ENCODE measurements at regions not wholly inside any gene's neighbourhood (a gene's known extent, or its start where the extent isn't known, plus 50 kb on each side); places are given as distances from the start of the nearest gene placed in this dataset.

DNA sequence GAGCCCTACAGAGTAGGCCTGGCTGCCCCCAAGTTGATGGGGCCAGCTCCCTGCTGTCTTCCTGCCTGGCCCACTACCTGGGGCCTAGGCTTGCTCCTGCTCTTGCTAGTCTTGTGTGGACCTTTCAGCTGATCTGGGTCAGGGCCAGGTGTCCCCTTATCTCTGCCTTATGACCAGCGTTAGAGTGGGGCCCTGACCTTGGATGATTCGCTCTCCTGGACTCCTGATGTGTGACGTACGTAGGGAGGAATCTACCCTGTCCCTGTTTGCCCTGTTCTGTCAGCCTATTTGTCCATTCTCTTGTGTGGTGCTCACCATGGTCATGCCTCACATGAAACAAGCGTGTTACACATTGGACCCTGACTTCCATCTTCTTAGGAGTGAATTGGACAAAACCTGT is 571.8 kb downstream of the QKI start:
- Mint-ChIP-seq H3K4me3 (no peak overlapping the region), H3K27ac (no peak overlapping the region), H3K36me3 (ENCODE audit: low read depth) (no peaks in the 10 kb centered on the region), H3K9me3 (no peaks in the 10 kb centered on the region), H3K4me1 (ENCODE audit: low read depth) (no peaks in the 10 kb centered on the region), H3K27me3 (ENCODE audit: low read depth) (no peaks in the 10 kb centered on the region)

DNA sequence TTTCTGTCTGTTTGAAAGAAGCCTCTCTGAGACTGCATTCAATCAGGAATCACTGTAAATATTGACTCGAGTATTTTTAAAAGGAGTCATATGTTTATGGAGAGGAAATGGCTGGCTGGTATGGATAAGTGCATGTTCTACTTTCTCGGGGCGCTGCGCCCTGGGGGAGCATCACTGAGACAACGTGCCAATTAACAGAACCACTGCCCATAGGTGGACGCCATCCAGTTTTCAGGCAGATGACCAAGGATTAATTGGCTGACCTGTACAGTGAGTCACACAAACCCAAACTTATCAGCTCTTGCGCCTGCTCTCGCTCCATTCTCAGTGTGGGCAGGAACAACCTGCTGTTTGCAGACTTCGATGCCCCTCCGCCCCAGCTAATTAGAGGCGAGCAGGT is 571.2 kb downstream of the QKI start:
- Mint-ChIP-seq H3K27ac (no peak overlapping the region), H3K4me1 (ENCODE audit: low read depth) (no peaks in the 10 kb centered on the region), H3K4me3 (no peak overlapping the region), H3K36me3 (ENCODE audit: low read depth) (no peaks in the 10 kb centered on the region), H3K27me3 (ENCODE audit: low read depth) (no peaks in the 10 kb centered on the region), H3K9me3 (no peaks in the 10 kb centered on the region)

DNA sequence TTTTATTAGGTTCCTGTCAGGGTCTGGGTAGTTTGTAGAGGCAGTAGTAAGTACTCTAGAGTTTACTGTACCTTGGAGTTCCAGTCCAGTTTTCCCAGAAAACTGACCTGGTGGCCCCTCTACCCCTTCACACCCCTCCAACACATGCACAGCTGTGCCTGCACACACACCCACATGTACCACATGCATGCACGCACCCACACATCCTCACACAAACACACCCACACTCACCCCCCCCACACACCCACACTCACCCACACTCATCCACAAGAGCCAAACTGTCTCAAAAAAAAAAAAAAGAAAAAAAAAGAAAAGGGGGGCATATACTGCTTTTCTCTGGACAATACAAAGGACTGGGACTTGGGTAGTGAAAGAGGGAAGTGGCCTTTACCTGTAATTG is 570.5 kb downstream of the QKI start:
- no peak overlapping the region for H3K4me3 Mint-ChIP-seq
- no peaks in the 10 kb centered on the region for H3K36me3 Mint-ChIP-seq (ENCODE audit: low read depth)
- no peak overlapping the region for H3K27ac Mint-ChIP-seq

DNA sequence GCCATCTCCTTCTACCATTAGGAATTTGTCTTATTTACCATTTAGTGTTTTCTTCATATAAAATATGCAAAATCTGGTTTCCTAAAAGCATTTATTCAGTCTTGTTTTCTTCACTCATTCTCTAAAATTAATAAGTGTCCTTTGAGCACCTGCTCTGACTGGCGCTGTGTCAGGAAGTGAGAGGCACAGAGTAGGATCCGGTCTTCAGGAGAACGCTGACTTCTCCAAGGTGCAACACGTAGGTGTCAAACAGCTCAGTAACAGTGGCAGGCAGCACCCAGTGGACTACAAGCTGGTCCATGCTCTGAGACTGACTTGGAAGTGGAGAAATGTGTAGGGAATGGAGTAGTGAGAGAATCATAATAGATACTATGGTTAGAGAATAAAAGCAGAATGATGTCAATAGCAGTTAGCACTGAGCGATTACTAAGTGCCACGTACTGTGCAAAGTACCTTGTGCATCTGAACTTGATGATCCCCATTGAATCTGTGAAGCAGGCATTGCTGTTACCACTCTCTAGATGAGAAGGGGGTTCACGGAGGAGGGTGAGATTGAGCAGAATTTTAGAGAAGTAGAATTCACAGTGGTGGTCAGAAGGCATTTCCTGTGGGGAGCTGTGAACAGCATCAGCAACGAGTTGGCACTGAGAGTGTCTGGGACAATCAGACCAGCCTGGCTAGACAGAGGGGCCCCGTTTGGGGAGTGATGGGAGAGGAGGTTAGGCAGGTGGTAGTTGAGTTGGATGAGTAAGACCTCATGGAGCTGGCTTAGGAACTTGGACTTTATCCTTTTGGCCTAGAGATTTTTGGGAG is 569.8 kb downstream of the QKI start:
- Mint-ChIP-seq H3K4me1 (ENCODE audit: low read depth) (no peaks in the 10 kb centered on the region), H3K9me3 (peaks cover 3% of the 10 kb centered on the region), H3K4me3 (no peak overlapping the region), H3K27ac (no peak overlapping the region), H3K27me3 (ENCODE audit: low read depth) (no peaks in the 10 kb centered on the region), H3K36me3 (ENCODE audit: low read depth) (no peaks in the 10 kb centered on the region)

More for the DNA sequence above, 570.5 kb downstream of the QKI start:
- no peaks in the 10 kb centered on the region for H3K27me3 Mint-ChIP-seq (ENCODE audit: low read depth)
- H3K4me1 Mint-ChIP-seq (ENCODE audit: low read depth), result no peaks in the 10 kb centered on the region
- H3K9me3 Mint-ChIP-seq, result peaks cover 3% of the 10 kb centered on the region

DNA sequence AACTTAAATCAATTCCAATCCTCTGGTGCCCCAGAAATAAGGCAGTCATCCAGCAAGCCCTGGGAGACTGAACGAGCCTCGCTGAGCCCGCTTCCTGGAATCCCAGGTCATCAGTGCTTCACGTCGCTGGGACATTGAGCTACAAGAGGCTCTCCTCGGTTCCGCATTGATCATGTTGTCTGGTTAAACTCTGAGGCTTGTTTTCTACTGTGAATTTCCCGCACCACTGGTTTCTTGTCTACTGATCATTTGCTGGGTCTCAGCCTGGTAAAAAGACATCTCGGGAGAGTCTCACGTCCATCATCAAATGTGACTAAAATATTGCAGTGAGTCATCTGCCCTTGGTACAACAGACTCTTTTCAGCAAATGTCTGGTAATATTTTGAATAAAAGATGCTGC is 569.2 kb downstream of the QKI start:
- H3K9me3 Mint-ChIP-seq, result peaks cover 3% of the 10 kb centered on the region
- H3K4me1 Mint-ChIP-seq (ENCODE audit: low read depth), result no peaks in the 10 kb centered on the region
- H3K27ac Mint-ChIP-seq, result no peak overlapping the region
- H3K4me3 Mint-ChIP-seq, result no peak overlapping the region
- H3K36me3 Mint-ChIP-seq (ENCODE audit: low read depth), result no peaks in the 10 kb centered on the region
- no peaks in the 10 kb centered on the region for H3K27me3 Mint-ChIP-seq (ENCODE audit: low read depth)

DNA sequence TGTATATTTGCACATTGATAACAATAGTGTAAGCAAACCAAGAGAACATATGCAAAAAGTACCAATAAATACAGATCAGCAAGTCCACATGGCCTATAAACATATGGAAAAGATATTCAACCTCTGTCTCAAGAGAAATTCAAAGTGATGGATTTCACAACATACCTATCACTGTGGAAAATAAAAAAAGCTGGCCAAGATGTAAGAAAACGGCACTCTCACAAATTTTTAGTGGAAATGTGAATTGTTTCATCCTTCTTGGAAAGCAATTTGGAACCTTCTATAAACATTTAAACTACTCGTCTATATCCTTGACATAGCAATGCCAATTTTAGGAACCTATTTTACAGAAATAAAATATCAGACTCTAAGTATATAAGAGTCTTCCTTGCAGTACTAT is 559.8 kb downstream of the QKI start:
- no peak overlapping the region for H3K4me3 Mint-ChIP-seq
- no peaks in the 10 kb centered on the region for H3K27me3 Mint-ChIP-seq (ENCODE audit: low read depth)
- H3K27ac Mint-ChIP-seq, result no peak overlapping the region
- no peaks in the 10 kb centered on the region for H3K4me1 Mint-ChIP-seq (ENCODE audit: low read depth)
- peaks cover 3% of the 10 kb centered on the region for H3K9me3 Mint-ChIP-seq
- no peaks in the 10 kb centered on the region for H3K36me3 Mint-ChIP-seq (ENCODE audit: low read depth)

DNA sequence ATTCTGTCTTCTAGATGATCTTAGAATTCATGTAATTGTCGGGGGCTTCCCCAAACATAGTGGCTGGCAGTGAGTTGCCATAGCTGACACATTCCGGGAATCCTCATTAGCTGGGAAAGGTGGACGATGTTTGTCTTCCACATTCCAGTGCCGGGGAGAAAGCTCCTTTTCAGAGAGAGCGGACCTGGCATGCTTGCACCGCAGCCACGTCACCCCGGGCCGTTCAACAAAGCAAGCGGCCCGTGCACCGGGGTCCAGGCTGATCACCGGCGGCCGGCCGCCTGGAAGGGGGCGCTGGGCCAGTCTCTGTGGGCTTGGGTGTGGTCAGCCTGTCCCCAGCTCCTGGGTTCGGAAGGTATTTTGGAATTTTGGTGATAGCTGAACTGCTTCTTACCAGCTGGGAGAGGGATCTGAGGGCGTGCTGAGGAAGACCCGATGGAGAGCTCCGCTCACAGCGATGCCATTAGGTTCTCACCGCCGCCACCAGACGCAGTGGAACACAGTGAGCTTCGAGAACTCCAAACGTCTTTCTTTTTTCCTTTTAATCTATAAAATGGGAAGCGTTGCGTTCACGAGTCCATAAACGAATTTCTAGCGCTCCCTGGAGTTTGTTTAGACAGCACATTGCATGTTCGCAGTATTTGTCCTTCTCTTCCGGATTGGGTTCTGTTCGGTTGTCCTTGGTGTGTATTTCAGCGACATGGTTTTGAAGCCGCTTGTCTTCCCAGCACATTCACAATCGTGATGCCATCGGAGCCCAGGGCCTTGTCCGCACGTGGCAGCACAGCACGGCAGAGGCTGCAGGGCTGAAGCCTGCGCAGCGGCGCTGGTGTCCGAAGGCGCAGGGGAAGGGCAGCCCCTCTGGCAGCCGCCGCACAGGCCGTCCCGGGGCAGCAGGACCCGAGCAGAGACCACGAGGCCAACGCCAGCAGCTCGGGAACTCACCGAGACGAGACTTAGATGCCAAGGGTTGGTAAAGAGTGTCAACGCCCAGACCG is 557.6 kb downstream of the QKI start:
- Mint-ChIP-seq H3K27ac (no peak overlapping the region), H3K9me3 (no peaks in the 10 kb centered on the region)

DNA sequence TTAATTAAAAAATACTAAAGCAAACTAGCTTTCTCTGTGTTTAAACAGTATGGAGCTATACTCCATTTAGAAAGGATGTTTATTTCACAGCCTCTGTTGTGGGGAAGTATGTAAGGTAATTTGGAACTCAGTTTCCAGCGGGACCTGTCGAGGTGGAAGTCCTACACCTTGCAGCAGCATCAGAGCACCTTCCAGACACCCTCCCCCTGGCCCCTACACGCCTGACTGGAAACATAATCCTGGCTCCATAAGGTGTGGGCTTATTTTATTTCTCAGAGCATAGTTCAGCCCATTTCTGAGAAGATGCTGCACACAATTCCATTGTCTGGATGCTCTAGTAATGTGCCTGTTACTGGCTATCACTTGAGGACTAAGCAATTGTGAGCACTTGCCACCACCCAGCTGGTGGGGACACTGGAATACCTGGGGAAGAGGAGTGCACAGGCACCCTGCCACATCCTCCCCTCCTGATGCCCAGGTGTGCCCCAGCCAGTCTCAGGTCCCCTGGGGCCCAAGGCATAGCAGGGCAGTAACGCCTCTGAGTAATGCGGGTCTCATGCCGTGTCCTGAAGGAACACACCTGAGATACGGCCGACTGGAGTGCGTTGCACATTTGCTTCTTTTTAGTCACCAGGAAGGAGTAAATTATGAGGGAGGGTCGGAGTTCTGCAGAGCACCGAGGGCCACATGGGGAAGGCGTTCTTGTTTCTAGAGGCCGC is 556.5 kb downstream of the QKI start:
- H3K4me3 Mint-ChIP-seq, result no peak overlapping the region
- H3K27ac Mint-ChIP-seq, result no peak overlapping the region
- no peaks in the 10 kb centered on the region for H3K9me3 Mint-ChIP-seq
- H3K4me1 Mint-ChIP-seq (ENCODE audit: low read depth), result no peaks in the 10 kb centered on the region
- no peaks in the 10 kb centered on the region for H3K36me3 Mint-ChIP-seq (ENCODE audit: low read depth)
- H3K27me3 Mint-ChIP-seq (ENCODE audit: low read depth), result no peaks in the 10 kb centered on the region

More for the DNA sequence above, 557.6 kb downstream of the QKI start:
- H3K27me3 Mint-ChIP-seq (ENCODE audit: low read depth), result no peaks in the 10 kb centered on the region
- no peaks in the 10 kb centered on the region for H3K36me3 Mint-ChIP-seq (ENCODE audit: low read depth)
- H3K4me1 Mint-ChIP-seq (ENCODE audit: low read depth), result no peaks in the 10 kb centered on the region
- no peak overlapping the region for H3K4me3 Mint-ChIP-seq

DNA sequence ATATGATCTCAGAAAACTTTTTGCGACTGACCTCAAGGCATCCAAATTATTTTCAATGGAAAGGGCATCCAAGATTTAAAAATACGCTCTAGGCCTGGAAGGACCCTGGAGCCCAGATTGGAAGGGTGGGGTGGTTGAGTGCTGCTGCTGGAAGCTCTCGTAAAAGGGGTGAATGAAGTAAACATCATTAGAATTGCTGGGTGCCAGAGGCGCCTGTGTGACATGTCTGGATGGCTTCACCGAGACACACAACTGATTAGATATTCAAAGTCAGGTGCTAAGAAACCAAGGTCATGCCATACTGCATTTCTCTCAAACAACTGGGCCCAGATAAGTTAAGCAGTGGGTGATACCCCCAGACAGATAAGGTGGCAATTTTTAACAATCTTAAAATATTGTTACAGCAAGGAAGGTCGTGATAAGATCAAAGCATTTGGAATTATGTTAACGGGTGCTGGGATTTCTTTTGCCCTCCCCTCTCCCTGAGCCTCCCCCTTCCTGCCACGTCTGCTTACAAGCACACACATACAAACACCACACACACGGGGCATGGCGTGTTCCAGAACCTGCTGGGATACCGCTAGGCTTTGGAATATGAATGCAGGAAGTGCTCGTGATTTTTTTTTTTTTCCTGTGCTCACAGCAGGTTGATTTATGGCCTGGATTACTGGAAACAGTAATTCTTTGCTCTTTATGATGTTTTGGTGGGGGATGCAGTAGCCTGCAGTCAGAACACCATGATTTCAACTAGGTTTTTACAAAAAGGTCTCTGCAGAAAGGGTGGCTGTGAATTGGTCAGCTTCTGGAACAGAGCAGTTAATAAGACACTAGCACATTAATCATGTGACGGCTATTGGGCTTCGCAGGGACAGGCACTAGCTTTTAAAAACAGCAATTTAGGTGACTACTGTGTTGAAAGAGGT is 551.2 kb downstream of the QKI start:
- no peaks in the 10 kb centered on the region for H3K9me3 Mint-ChIP-seq
- H3K4me1 Mint-ChIP-seq (ENCODE audit: low read depth), result no peaks in the 10 kb centered on the region
- no peak overlapping the region for H3K4me3 Mint-ChIP-seq
- H3K36me3 Mint-ChIP-seq (ENCODE audit: low read depth), result no peaks in the 10 kb centered on the region
- no peaks in the 10 kb centered on the region for H3K27me3 Mint-ChIP-seq (ENCODE audit: low read depth)
- no peak overlapping the region for H3K27ac Mint-ChIP-seq

DNA sequence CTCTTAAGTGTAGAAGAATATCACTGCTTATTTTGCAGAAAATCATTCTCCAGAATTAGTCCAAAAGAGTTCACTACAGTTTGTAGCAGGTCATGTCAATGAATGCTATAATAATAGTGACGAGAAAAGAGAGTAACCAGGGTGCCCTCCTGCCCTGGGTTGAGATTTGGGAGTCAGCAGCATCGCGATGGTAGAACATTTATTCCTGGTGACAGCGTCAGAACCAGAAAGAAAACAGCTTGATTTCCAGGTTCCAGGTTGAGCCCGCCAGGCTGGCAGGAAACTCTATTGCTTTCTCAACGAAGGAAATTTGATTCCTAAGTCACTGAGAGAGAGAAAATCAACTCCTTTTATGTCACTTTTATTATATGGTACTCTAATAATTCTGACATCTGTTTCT is 550.3 kb downstream of the QKI start:
- H3K27ac Mint-ChIP-seq, result no peak overlapping the region
- no peaks in the 10 kb centered on the region for H3K9me3 Mint-ChIP-seq
- H3K4me3 Mint-ChIP-seq, result no peak overlapping the region
- H3K27me3 Mint-ChIP-seq (ENCODE audit: low read depth), result no peaks in the 10 kb centered on the region
- H3K4me1 Mint-ChIP-seq (ENCODE audit: low read depth), result no peaks in the 10 kb centered on the region
- H3K36me3 Mint-ChIP-seq (ENCODE audit: low read depth), result no peaks in the 10 kb centered on the region

DNA sequence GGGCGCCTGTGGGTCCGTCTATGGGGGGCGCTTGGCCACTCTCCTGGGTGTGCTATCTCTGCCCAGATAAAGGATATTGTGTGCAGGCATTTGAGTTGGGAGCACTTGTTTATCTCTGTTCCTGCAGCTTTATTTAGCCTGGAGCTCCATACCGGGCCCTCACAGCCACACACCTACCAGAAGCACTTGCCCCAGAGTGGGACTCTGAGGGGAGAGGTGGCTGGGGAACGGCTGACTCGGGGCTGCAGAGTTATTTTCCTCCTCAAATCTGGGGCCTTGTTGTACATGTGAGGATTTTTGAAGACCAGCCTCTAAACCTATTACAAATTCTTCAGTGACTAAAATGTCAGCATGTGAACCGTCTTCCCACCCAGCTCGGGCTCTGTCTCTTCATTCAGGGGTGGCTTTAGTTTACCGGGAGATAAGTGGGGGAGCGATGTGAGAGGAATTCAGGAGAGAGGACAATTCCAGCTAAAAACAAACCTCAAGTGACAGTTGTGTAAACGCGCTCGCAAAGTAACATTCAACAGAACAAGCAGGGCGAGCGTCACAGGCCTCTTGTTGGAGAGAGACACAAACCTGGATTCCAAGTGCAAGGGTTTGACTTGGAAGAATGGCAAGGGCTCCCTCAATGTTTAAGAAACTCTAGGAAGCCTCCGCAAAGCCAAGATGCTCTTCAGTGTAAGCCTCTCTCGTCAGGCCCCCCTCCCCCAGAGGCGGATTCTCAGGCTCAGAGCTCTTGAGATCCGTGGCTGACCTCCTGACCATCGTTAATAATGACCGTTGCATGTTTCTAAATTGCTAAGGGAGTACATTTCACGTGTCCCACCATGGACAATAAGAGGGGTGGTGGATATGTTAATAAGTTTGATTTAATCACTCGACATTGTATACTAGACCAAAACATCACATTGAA is 548.9 kb downstream of the QKI start:
- Mint-ChIP-seq H3K4me1 (ENCODE audit: low read depth) (no peaks in the 10 kb centered on the region), H3K4me3 (no peak overlapping the region), H3K27ac (no peak overlapping the region)

DNA sequence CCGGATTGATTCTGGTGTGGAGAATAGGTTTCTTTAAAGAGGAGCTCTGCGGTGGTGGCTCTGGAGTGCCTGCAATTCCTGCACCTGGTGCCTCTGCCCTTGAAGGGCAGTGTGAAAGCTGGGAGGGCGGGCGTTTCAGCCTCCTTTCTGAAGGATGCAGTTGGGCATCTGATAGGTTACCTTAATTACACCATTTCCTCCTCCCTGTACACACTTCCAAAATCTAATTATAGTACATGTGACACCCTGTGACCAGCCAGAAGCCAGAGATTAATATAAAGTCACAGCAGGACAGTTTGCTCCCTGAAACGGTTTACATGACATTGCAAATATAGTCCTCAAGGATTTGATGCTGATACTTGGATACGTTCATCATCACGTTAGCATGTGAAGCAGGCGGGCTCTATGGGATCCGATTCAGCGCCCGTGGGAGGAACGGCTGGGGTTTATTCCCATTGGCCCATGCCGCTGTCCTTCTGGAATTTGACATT is 548.2 kb downstream of the QKI start:
- Mint-ChIP-seq H3K36me3 (ENCODE audit: low read depth) (no peaks in the 10 kb centered on the region), H3K4me3 (no peak overlapping the region), H3K27ac (no peak overlapping the region), H3K27me3 (ENCODE audit: low read depth) (no peaks in the 10 kb centered on the region), H3K9me3 (no peaks in the 10 kb centered on the region), H3K4me1 (ENCODE audit: low read depth) (no peaks in the 10 kb centered on the region)

More for the DNA sequence above, 548.9 kb downstream of the QKI start:
- Mint-ChIP-seq H3K27me3 (ENCODE audit: low read depth) (no peaks in the 10 kb centered on the region), H3K36me3 (ENCODE audit: low read depth) (no peaks in the 10 kb centered on the region), H3K9me3 (no peaks in the 10 kb centered on the region)

DNA sequence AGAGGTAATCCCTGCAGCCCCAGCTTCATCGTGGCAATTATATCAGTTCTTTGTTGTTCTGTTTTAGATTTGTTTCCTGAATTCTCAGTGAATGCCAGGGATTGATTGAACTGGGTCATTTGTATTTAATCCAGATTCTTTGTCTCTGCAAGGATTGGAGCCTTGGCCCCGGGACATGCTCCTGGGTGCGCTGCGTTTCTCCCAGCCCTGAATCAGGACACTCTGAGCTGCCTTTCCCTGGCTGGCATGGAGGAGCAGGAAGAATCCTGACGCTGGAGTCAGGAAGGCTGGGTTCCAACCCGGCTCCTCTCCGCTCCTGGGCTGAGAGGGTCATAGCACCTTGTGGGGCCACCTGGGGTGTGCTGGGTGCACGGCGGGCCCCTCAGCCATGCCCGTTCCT is 545.6 kb downstream of the QKI start:
- no peak overlapping the region for H3K4me3 Mint-ChIP-seq
- no peaks in the 10 kb centered on the region for H3K9me3 Mint-ChIP-seq
- H3K27me3 Mint-ChIP-seq (ENCODE audit: low read depth), result peaks cover 14% of the 10 kb centered on the region
- no peaks in the 10 kb centered on the region for H3K4me1 Mint-ChIP-seq (ENCODE audit: low read depth)
- H3K36me3 Mint-ChIP-seq (ENCODE audit: low read depth), result no peaks in the 10 kb centered on the region
- no peak overlapping the region for H3K27ac Mint-ChIP-seq

Data from T-helper 1 cell treated with Interleukin-12 subunit alpha and Interleukin-12 subunit beta and Interleukin-4 antibody, amounts not matched to agents 30 μg/mL and 1 μg/mL, for 36 hours (primary cell).